HG03139 (cell line): ENCODE measurements at regions not wholly inside any gene's neighbourhood (a gene's known extent, or its start where the extent isn't known, plus 50 kb on each side); places are given as distances from the start of the nearest gene placed in this dataset.
A peak's percentile ranks its signal among the peaks of the same experiment; 100 is the strongest.
"Not testable (repeated sequence)": the region's sequence is repeated elsewhere in the genome, so short reads cannot be mapped to it uniquely, and the experiment has no call there.

Experiments used
- ATAC-seq: cut with Tn5 transposase; IDR thresholded peaks from one replicate; pipeline ENCODE4 v1.9.1; 2021; ENCODE audit not compliant: unreplicated experiment

GRCh38 chr10:3255075-3255474, 82.5 kb upstream of the PITRM1 start:
- no peak for ATAC-seq

- ATAC-seq: not testable (repeated sequence)
These were observed 81.4 kb upstream of the PITRM1 start for GRCh38 chr10:3253974-3254373.

GRCh38 chr10:3251172-3251571, 78.6 kb upstream of the PITRM1 start:
- no peak for ATAC-seq

- ATAC-seq: no peak
These were observed 76.8 kb upstream of the PITRM1 start for GRCh38 chr10:3249307-3249889.

GRCh38 chr10:3248526-3249306, 76.1 kb upstream of the PITRM1 start:
- ATAC-seq: no peak

- no peak for ATAC-seq
These were observed 72.8 kb upstream of the PITRM1 start for GRCh38 chr10:3245395-3245794.

GRCh38 chr10:3241967-3242650, 69.5 kb upstream of the PITRM1 start:
- ATAC-seq: no peak

- ATAC-seq: no peak
These were observed 68.8 kb upstream of the PITRM1 start for GRCh38 chr10:3241274-3241921.

- no peak for ATAC-seq
These were observed 67.6 kb upstream of the PITRM1 start for GRCh38 chr10:3239920-3240894.

GRCh38 chr10:3239066-3239919, 66.7 kb upstream of the PITRM1 start:
- peak; percentile 85 for ATAC-seq

- no peak for ATAC-seq
These were observed 65.7 kb upstream of the PITRM1 start for GRCh38 chr10:3238115-3238871.

GRCh38 chr10:3237530-3237929, 64.9 kb upstream of the PITRM1 start:
- no peak for ATAC-seq

GRCh38 chr10:3236644-3237404, 64.2 kb upstream of the PITRM1 start:
- ATAC-seq: no peak

GRCh38 chr10:3235996-3236510, 63.5 kb upstream of the PITRM1 start:
- no peak for ATAC-seq

GRCh38 chr10:3235395-3235794, 62.8 kb upstream of the PITRM1 start:
- ATAC-seq: no peak

GRCh38 chr10:3233486-3233990, 61.0 kb upstream of the PITRM1 start:
- ATAC-seq: no peak

- no peak for ATAC-seq
These were observed 59.6 kb upstream of the PITRM1 start for GRCh38 chr10:3231951-3232730.
